ENCODE measurements at regions not wholly inside any gene's neighbourhood (a gene's known extent, or its start where the extent isn't known, plus 50 kb on each side); places are given as distances from the start of the nearest gene placed in this dataset.

- no peak for DNase-seq (ENCODE audit: extremely low spot score)
- Histone ChIP-seq H3K27ac (ENCODE audit: low read depth) (no peak overlapping the region), H3K36me3 (ENCODE audit: insufficient read depth) (no peaks in the 10 kb centered on the region), H3K4me3 (ENCODE audit: low read depth, low read length) (no peak overlapping the region), H3K4me1 (ENCODE audit: insufficient read depth) (no peaks in the 10 kb centered on the region)
- 100% methylated on average over 1 of the region's 1 CpG for WGBS
These were observed 245.8 kb upstream of the DIAPH2 start for GRCh38 chrX:96438803-96439202.

GRCh38 chrX:96440941-96441340 lies 243.7 kb upstream of the DIAPH2 start:
- Histone ChIP-seq H3K36me3 (ENCODE audit: insufficient read depth) (no peaks in the 10 kb centered on the region), H3K4me3 (ENCODE audit: low read depth, low read length) (no peak overlapping the region), H3K4me1 (ENCODE audit: insufficient read depth) (no peaks in the 10 kb centered on the region), H3K27ac (ENCODE audit: low read depth) (no peak overlapping the region)
- 87% methylated on average over 6 of the region's 6 CpGs for WGBS
- DNase-seq (ENCODE audit: extremely low spot score), result no peak

GRCh38 chrX:96445531-96446065 lies 239.0 kb upstream of the DIAPH2 start:
- H3K4me1 ChIP-seq (ENCODE audit: insufficient read depth), result no peaks in the 10 kb centered on the region
- H3K36me3 ChIP-seq (ENCODE audit: insufficient read depth), result no peaks in the 10 kb centered on the region
- WGBS, result 72% methylated on average over 9 of the region's 9 CpGs
- no peak overlapping the region for H3K27ac ChIP-seq (ENCODE audit: low read depth)
- H3K4me3 ChIP-seq (ENCODE audit: low read depth, low read length), result no peak overlapping the region
- DNase-seq (ENCODE audit: extremely low spot score), result no peak

GRCh38 chrX:96446524-96446923 lies 238.1 kb upstream of the DIAPH2 start:
- H3K27ac ChIP-seq (ENCODE audit: low read depth), result no peak overlapping the region
- WGBS, result 93% methylated on average over 3 of the region's 3 CpGs
- no peak overlapping the region for H3K4me3 ChIP-seq (ENCODE audit: low read depth, low read length)
- no peaks in the 10 kb centered on the region for H3K4me1 ChIP-seq (ENCODE audit: insufficient read depth)
- no peaks in the 10 kb centered on the region for H3K36me3 ChIP-seq (ENCODE audit: insufficient read depth)
- no peak for DNase-seq (ENCODE audit: extremely low spot score)

- DNase-seq (ENCODE audit: extremely low spot score), result no peak
- H3K4me1 ChIP-seq (ENCODE audit: insufficient read depth), result no peaks in the 10 kb centered on the region
- WGBS, result 86% methylated on average over 1 of the region's 1 CpG
- no peak overlapping the region for H3K4me3 ChIP-seq (ENCODE audit: low read depth, low read length)
- no peak overlapping the region for H3K27ac ChIP-seq (ENCODE audit: low read depth)
- H3K36me3 ChIP-seq (ENCODE audit: insufficient read depth), result no peaks in the 10 kb centered on the region
These were observed 237.5 kb upstream of the DIAPH2 start for GRCh38 chrX:96447161-96447560.

GRCh38 chrX:96449191-96449590 lies 235.5 kb upstream of the DIAPH2 start:
- no peaks in the 10 kb centered on the region for H3K4me1 ChIP-seq (ENCODE audit: insufficient read depth)
- no peak overlapping the region for H3K27ac ChIP-seq (ENCODE audit: low read depth)
- no peak overlapping the region for H3K4me3 ChIP-seq (ENCODE audit: low read depth, low read length)
- 74% methylated on average over 6 of the region's 6 CpGs for whole genome bisulfite sequencing
- DNase-seq (ENCODE audit: extremely low spot score), result no peak
- H3K36me3 ChIP-seq (ENCODE audit: insufficient read depth), result no peaks in the 10 kb centered on the region

- H3K27ac ChIP-seq (ENCODE audit: low read depth), result no peak overlapping the region
- H3K4me3 ChIP-seq (ENCODE audit: low read depth, low read length), result no peak overlapping the region
- DNase-seq (ENCODE audit: extremely low spot score), result no peak
These were observed 234.7 kb upstream of the DIAPH2 start for GRCh38 chrX:96449896-96450295.

GRCh38 chrX:96453139-96453538 lies 231.5 kb upstream of the DIAPH2 start:
- Histone ChIP-seq H3K27ac (ENCODE audit: low read depth) (no peak overlapping the region), H3K4me1 (ENCODE audit: insufficient read depth) (no peaks in the 10 kb centered on the region), H3K4me3 (ENCODE audit: low read depth, low read length) (no peak overlapping the region), H3K36me3 (ENCODE audit: insufficient read depth) (no peaks in the 10 kb centered on the region)
- 46% methylated on average over 3 of the region's 3 CpGs for WGBS
- no peak for DNase-seq (ENCODE audit: extremely low spot score)

More at GRCh38 chrX:96449896-96450295, 234.7 kb upstream of the DIAPH2 start:
- H3K4me1 ChIP-seq (ENCODE audit: insufficient read depth), result no peaks in the 10 kb centered on the region
- H3K36me3 ChIP-seq (ENCODE audit: insufficient read depth), result no peaks in the 10 kb centered on the region

- DNase-seq (ENCODE audit: extremely low spot score), result no peak
- WGBS, result 89% methylated on average over 3 of the region's 3 CpGs
- Histone ChIP-seq H3K4me3 (ENCODE audit: low read depth, low read length) (no peak overlapping the region), H3K27ac (ENCODE audit: low read depth) (no peak overlapping the region), H3K4me1 (ENCODE audit: insufficient read depth) (no peaks in the 10 kb centered on the region), H3K36me3 (ENCODE audit: insufficient read depth) (no peaks in the 10 kb centered on the region)
These were observed 229.6 kb upstream of the DIAPH2 start for GRCh38 chrX:96455078-96455477.

GRCh38 chrX:96464880-96465558 lies 219.6 kb upstream of the DIAPH2 start:
- Histone ChIP-seq H3K4me3 (ENCODE audit: low read depth, low read length) (no peak overlapping the region), H3K27ac (ENCODE audit: low read depth) (no peak overlapping the region), H3K36me3 (ENCODE audit: insufficient read depth) (no peaks in the 10 kb centered on the region), H3K4me1 (ENCODE audit: insufficient read depth) (no peaks in the 10 kb centered on the region)
- 95% methylated on average over 16 of the region's 16 CpGs for WGBS
- no peak for DNase-seq (ENCODE audit: extremely low spot score)

- no peak overlapping the region for H3K4me3 ChIP-seq (ENCODE audit: low read depth, low read length)
- H3K27ac ChIP-seq (ENCODE audit: low read depth), result no peak overlapping the region
- H3K36me3 ChIP-seq (ENCODE audit: insufficient read depth), result no peaks in the 10 kb centered on the region
- no peak for DNase-seq (ENCODE audit: extremely low spot score)
- 62% methylated on average over 4 of the region's 4 CpGs for WGBS
- H3K4me1 ChIP-seq (ENCODE audit: insufficient read depth), result no peaks in the 10 kb centered on the region
These were observed 210.5 kb upstream of the DIAPH2 start for GRCh38 chrX:96474029-96474740.

GRCh38 chrX:96474741-96475125 lies 209.9 kb upstream of the DIAPH2 start:
- DNase-seq (ENCODE audit: extremely low spot score), result no peak
- no peak overlapping the region for H3K4me3 ChIP-seq (ENCODE audit: low read depth, low read length)
- H3K27ac ChIP-seq (ENCODE audit: low read depth), result no peak overlapping the region
- no peaks in the 10 kb centered on the region for H3K36me3 ChIP-seq (ENCODE audit: insufficient read depth)
- WGBS, result 98% methylated on average over 1 of the region's 1 CpG
- H3K4me1 ChIP-seq (ENCODE audit: insufficient read depth), result no peaks in the 10 kb centered on the region

- no peaks in the 10 kb centered on the region for H3K36me3 ChIP-seq (ENCODE audit: insufficient read depth)
- 56% methylated on average over 5 of the region's 5 CpGs for WGBS
- no peak overlapping the region for H3K27ac ChIP-seq (ENCODE audit: low read depth)
- no peak overlapping the region for H3K4me3 ChIP-seq (ENCODE audit: low read depth, low read length)
- no peaks in the 10 kb centered on the region for H3K4me1 ChIP-seq (ENCODE audit: insufficient read depth)
- no peak for DNase-seq (ENCODE audit: extremely low spot score)
These were observed 204.6 kb upstream of the DIAPH2 start for GRCh38 chrX:96480081-96480480.

GRCh38 chrX:96481831-96482230 lies 202.8 kb upstream of the DIAPH2 start:
- no peak overlapping the region for H3K4me3 ChIP-seq (ENCODE audit: low read depth, low read length)
- H3K36me3 ChIP-seq (ENCODE audit: insufficient read depth), result no peaks in the 10 kb centered on the region
- no peak overlapping the region for H3K27ac ChIP-seq (ENCODE audit: low read depth)
- WGBS, result 94% methylated on average over 4 of the region's 4 CpGs
- H3K4me1 ChIP-seq (ENCODE audit: insufficient read depth), result no peaks in the 10 kb centered on the region
- no peak for DNase-seq (ENCODE audit: extremely low spot score)
